Ascending aorta (tissue), 2 donors: ENCODE measurements at regions not wholly inside any gene's neighbourhood (a gene's known extent, or its start where the extent isn't known, plus 50 kb on each side); places are given as distances from the start of the nearest gene placed in this dataset.

Source experiments
- DNase-seq, 2 donors: peaks; one replicate each; pipeline ENCODE4 v3.0.0-alpha.2; 2019; ENCODE audit warnings: low spot score in 2 of 2
- H3K27ac ChIP-seq, 2 donors: fragments of 200-600 bp; sonication (generic); one replicate each; pipeline ENCODE4 v1.5.1; 2016 to 2017; ENCODE audit warnings: mild to moderate bottlenecking in 1 of 2
- H3K27me3 ChIP-seq: fragments of 200-600 bp; sonication (generic); one replicate; pipeline ENCODE4 v1.5.1; 2017
- H3K36me3 ChIP-seq, 2 donors: fragments of 200-600 bp; sonication (generic); one replicate each; pipeline ENCODE4 v1.5.1; 2016
- H3K4me1 ChIP-seq, 2 donors: fragments of 200-600 bp; sonication (generic); one replicate each; pipeline ENCODE4 v1.5.1; 2016 to 2017; ENCODE audit warnings: mild to moderate bottlenecking in 1 of 2
- H3K4me3 ChIP-seq, 2 donors: fragments of 200-600 bp; sonication (generic); one replicate each; pipeline ENCODE4 v1.5.1; 2016 to 2017; ENCODE audit warnings: mild to moderate bottlenecking in 1 of 2
- H3K9me3 ChIP-seq, 2 donors: fragments of 200-600 bp; sonication (generic); one replicate each; pipeline ENCODE4 v1.5.1; 2016
- intact Hi-C: fragments of 100-400 bp; cut with DNase I; formaldehyde crosslinking; loops from one replicate; pipeline ENCODE4 v1.15.1; 2023
- TF ChIP-seq, protein P1 (sequence below), 3 experiments: fragments of 200-600 bp in 2 of 3; fragments of 450-650 bp in 1 of 3; sonication (generic) in 2 of 3; IDR thresholded peaks; one replicate each; pipeline ENCODE4 v1.5.1; 2016 to 2019; ENCODE audit warnings: antibody characterized with exemption in 3 of 3, mild to moderate bottlenecking in 1 of 3, moderate library complexity in 1 of 3

DNA sequence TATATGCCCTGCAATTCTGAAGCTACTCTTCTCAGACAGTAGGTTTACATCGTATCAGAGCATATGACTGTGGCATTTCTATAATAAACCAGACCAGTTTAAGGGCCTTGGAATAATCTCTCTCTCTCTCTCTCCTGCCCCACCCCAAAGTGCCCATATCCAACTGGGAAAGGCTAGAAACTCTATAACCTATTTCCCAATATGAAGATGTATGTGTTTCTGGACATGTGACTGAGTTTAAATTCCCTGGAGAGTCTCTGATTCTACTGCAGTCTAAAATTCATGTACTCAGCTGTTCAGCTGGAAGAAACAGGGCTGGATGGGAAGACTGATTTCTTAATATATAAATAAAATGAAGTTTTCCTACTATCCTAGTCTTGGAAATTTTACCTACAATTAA lies 91.9 kb upstream of the MBNL2 start:
- H3K4me1 ChIP-seq: peaks cover 0 to 5% of the 10 kb centered on the region in 2 donors
- no peaks in the 10 kb centered on the region for H3K9me3 ChIP-seq
- TF ChIP-seq, protein P1, sequence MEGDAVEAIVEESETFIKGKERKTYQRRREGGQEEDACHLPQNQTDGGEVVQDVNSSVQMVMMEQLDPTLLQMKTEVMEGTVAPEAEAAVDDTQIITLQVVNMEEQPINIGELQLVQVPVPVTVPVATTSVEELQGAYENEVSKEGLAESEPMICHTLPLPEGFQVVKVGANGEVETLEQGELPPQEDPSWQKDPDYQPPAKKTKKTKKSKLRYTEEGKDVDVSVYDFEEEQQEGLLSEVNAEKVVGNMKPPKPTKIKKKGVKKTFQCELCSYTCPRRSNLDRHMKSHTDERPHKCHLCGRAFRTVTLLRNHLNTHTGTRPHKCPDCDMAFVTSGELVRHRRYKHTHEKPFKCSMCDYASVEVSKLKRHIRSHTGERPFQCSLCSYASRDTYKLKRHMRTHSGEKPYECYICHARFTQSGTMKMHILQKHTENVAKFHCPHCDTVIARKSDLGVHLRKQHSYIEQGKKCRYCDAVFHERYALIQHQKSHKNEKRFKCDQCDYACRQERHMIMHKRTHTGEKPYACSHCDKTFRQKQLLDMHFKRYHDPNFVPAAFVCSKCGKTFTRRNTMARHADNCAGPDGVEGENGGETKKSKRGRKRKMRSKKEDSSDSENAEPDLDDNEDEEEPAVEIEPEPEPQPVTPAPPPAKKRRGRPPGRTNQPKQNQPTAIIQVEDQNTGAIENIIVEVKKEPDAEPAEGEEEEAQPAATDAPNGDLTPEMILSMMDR (IDR thresholded peaks at IDR 0.05): no peak
- intact Hi-C loops: no loop called here
- no peak overlapping the region for H3K27ac ChIP-seq
- H3K27me3 ChIP-seq: no peaks in the 10 kb centered on the region
- H3K4me3 ChIP-seq: no peak overlapping the region
- DNase-seq: no peak
- no peaks in the 10 kb centered on the region for H3K36me3 ChIP-seq

DNA sequence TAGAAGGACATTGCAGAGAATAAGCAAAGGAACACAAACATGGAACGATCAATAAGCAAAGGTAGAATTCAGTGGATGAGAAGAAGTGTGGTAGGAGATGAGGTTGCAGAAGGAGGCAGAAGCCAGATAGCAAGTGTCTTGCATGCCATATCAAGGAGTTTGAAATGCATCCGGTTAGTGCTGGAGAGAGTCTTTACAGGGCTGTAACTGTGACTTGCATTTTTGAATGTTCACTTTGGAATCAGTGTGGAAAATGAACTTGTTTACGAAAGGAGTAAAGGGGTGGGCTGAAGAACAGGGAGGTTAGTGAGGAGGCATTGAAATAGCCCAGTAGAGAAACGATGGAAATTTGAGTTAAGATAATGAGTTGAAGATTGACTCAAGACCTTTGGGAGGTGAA lies 90.7 kb upstream of the MBNL2 start:
- no peak for DNase-seq
- intact Hi-C loops: no loop called here
- TF ChIP-seq, protein P1 (IDR thresholded peaks at IDR 0.05): no peak
- H3K27me3 ChIP-seq: no peaks in the 10 kb centered on the region
- H3K36me3 ChIP-seq: no peaks in the 10 kb centered on the region
- no peaks in the 10 kb centered on the region for H3K9me3 ChIP-seq
- peaks cover 0 to under 1% of the 10 kb centered on the region in 2 donors for H3K4me1 ChIP-seq
- no peak overlapping the region for H3K27ac ChIP-seq
- H3K4me3 ChIP-seq: no peak overlapping the region

DNA sequence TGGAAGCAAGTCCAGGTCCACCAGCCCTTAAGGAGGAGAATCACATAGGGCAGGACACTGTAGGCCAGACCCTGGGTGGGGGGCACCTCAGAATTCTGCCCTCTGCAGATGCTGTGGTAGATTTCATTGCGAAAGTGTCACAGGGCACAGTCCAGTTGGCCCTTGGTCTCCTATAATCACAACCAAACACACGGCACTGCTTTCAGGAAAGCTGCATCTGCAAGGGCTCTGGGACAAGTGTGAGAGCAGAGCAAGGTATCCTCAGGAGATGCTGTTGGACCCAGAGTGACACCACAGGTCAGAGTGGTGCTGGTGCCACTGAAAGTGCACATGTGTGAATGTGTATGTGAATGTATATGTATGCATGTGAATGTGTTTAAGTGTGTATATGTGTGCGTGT lies 88.6 kb upstream of the MBNL2 start:
- Histone ChIP-seq H3K4me1 (peaks cover 0 to 2% of the 10 kb centered on the region in 2 donors), H3K27ac (no peak overlapping the region)
- intact Hi-C loops: no loop called here

DNA sequence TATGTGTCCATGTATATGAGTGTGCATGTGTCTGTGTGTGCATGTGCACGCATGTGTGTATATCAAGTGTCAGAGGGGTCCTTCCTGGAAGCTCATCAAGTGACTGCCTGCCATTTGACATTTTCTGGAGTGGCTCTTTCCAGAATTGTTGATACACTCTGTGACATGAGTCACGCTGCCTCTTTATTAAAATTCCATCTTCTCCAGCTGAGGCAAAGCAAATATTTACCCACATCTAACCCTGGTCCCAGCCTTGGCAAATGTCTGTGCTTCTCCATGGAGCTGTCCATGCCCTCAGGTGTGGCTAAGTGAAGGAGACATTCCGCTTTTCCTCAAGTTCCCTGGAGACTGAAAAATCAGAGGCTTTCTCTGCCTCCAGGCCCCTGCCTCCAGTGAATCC lies 88.2 kb upstream of the MBNL2 start:
- Histone ChIP-seq H3K9me3 (no peaks in the 10 kb centered on the region), H3K4me1 (peaks cover 0 to 2% of the 10 kb centered on the region in 2 donors), H3K27ac (no peak overlapping the region), H3K4me3 (no peak overlapping the region), H3K27me3 (no peaks in the 10 kb centered on the region), H3K36me3 (no peaks in the 10 kb centered on the region)
- TF ChIP-seq, protein P1 (IDR thresholded peaks at IDR 0.05): no peak
- intact Hi-C loops: no loop called here
- no peak for DNase-seq

More for the DNA sequence above, 88.6 kb upstream of the MBNL2 start:
- no peak overlapping the region for H3K4me3 ChIP-seq
- H3K27me3 ChIP-seq: no peaks in the 10 kb centered on the region
- no peaks in the 10 kb centered on the region for H3K36me3 ChIP-seq
- no peak for DNase-seq
- TF ChIP-seq, protein P1 (IDR thresholded peaks at IDR 0.05): no peak
- no peaks in the 10 kb centered on the region for H3K9me3 ChIP-seq

DNA sequence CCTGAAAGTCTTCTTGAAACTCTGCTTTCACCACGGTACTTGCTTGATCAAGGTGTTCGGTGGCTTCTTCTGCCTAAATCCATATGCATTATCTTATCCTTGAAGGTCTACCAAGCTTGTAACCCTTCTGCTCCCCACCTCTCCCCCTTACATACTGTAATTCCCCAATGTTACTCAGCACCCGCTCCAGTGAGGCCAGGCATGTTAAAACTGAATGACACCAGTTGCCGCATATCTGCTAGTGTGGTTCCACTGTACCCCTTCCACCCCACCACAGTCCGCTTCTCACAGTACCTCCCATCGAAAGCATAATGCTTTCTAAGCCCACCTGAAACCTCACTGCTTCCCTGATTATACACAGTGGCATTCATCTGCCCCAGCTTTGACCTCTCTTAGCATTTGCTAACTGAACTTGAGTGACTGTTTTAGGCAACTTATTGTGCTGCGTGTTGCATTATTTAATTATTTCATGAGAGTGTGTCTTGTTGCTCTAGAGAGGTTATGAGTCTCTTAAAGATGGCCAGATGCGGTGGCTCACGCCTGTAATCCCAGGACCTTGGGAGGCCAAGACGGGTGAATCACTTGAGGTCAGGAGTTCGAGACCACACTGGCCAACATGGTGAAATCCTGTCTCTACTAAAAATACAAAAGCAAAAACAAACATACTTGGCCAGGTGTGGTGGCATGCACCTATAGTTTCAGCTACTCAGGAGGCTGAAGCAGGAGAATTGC lies 87.6 kb upstream of the MBNL2 start:
- Histone ChIP-seq H3K27ac (no peak overlapping the region), H3K9me3 (no peaks in the 10 kb centered on the region), H3K27me3 (no peaks in the 10 kb centered on the region), H3K36me3 (no peaks in the 10 kb centered on the region), H3K4me3 (no peak overlapping the region), H3K4me1 (peaks cover 0 to 2% of the 10 kb centered on the region in 2 donors)
- no peak for DNase-seq
- TF ChIP-seq, protein P1 (IDR thresholded peaks at IDR 0.05): no peak
- intact Hi-C loops: no loop called here
